ENCODE measurements at regions not wholly inside any gene's neighbourhood (a gene's known extent, or its start where the extent isn't known, plus 50 kb on each side); places are given as distances from the start of the nearest gene placed in this dataset.
"Not testable (repeated sequence)": the region's sequence is repeated elsewhere in the genome, so short reads cannot be mapped to it uniquely, and the experiment has no call there.

GRCh38 chr5:19142713-19143414 is 845.1 kb downstream of the CDH18 start:
- H3K27ac ChIP-seq (ENCODE audit: extremely low read length, insufficient read depth, low read length); intact Hi-C loops (cut with micrococcal nuclease; ENCODE audit: unreplicated experiment); H2AFZ ChIP-seq (ENCODE audit: low read length); DNase-seq (ENCODE audit: low spot score); H3K27me3 ChIP-seq (ENCODE audit: control insufficient read depth in 1 of 2, insufficient read depth in 2 of 2, low read length in 2 of 2); CTCF ChIA-PET (ENCODE audit: low intra/inter-chr PET ratio, low total read pairs); POLR2A ChIA-PET; in situ Hi-C loops (cut with HindIII; ENCODE audit: extremely low pct_ligation_motif_present, low pct_unique_long_range_greater_than_20kb); ATAC-seq; H3K36me3 ChIP-seq (replicated peaks in 1 of 2; ENCODE audit: control insufficient read depth in 1 of 2, insufficient read depth in 2 of 2, low read length in 2 of 2); H3K4me1 ChIP-seq (ENCODE audit: insufficient read depth, low read length); BruUV-seq (replicated peaks); H3K4me2 ChIP-seq (ENCODE audit: low read depth, low read length); H3K79me2 ChIP-seq (ENCODE audit: insufficient read depth, low read length); FAIRE-seq; H4K20me1 ChIP-seq (ENCODE audit: insufficient read depth, low read length); H3K9ac ChIP-seq (ENCODE audit: insufficient read depth, low read depth, low read length); H3K4me3 ChIP-seq (replicated peaks in 1 of 3; ENCODE audit: insufficient read depth in 1 of 3, low read depth in 2 of 3, low read length in 3 of 3): not testable (repeated sequence)
- WGBS (ENCODE audit: low lambda C conversion rate) = 32% methylated on average over 14 of the region's 38 CpGs
- H3K9me3 ChIP-seq (ENCODE audit: low read length) = peaks cover 30% of the 10 kb centered on the region

DNA sequence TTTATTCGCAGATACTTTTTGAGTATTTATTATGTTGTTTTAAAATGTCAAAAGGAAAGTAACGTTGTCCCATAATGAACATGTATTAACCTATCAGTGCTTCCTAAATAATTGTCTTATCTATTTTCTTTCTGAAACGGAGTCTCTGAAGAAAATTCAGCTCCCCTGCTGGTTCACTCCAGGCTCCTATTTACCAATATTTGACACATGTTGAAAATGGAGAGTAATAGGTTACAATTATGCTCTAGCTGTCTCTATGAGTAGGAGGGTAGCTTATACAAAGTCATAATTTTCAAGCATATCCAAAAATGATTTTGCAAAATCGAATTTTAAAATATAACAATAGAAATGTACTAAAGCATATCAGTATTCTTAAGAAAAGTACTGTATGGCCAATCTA is 844.1 kb downstream of the CDH18 start:
- Histone ChIP-seq H3K9ac (ENCODE audit: insufficient read depth, low read depth, low read length) (no peak overlapping the region), H3K36me3 (replicated peaks in 1 of 2; ENCODE audit: control insufficient read depth in 1 of 2, insufficient read depth in 2 of 2, low read length in 2 of 2) (no peaks in the 10 kb centered on the region), H3K27me3 (ENCODE audit: control insufficient read depth in 1 of 2, insufficient read depth in 2 of 2, low read length in 2 of 2) (no peaks in the 10 kb centered on the region), H3K4me2 (ENCODE audit: low read depth, low read length) (no peak overlapping the region), H3K9me3 (ENCODE audit: low read length) (peaks cover 30% of the 10 kb centered on the region), H3K4me1 (ENCODE audit: insufficient read depth, low read length) (no peaks in the 10 kb centered on the region), H2AFZ (ENCODE audit: low read length) (no peak overlapping the region), H3K79me2 (ENCODE audit: insufficient read depth, low read length) (no peaks in the 10 kb centered on the region), H4K20me1 (ENCODE audit: insufficient read depth, low read length) (no peaks in the 10 kb centered on the region), H3K27ac (ENCODE audit: extremely low read length, insufficient read depth, low read length) (no peak overlapping the region), H3K4me3 (replicated peaks in 1 of 3; ENCODE audit: insufficient read depth in 1 of 3, low read depth in 2 of 3, low read length in 3 of 3) (no peak overlapping the region)
- CTCF ChIA-PET (ENCODE audit: low intra/inter-chr PET ratio, low total read pairs) = no interaction called here
- under 1% methylated on average over 4 of the region's 4 CpGs for WGBS (ENCODE audit: low lambda C conversion rate)
- in situ Hi-C loops (cut with HindIII; ENCODE audit: extremely low pct_ligation_motif_present, low pct_unique_long_range_greater_than_20kb) (no loop called here), intact Hi-C loops (cut with micrococcal nuclease; ENCODE audit: unreplicated experiment) (no loop called here)
- POLR2A ChIA-PET = no interaction called here
- no TSS peak for BruUV-seq (replicated peaks)
- DNase-seq (ENCODE audit: low spot score) = no peak
- FAIRE-seq = no peak
- TF ChIP-seq RAD51 (IDR thresholded peaks at IDR 0.05; ENCODE audit: borderline replicate concordance) = no peak
- ATAC-seq = no peak

DNA sequence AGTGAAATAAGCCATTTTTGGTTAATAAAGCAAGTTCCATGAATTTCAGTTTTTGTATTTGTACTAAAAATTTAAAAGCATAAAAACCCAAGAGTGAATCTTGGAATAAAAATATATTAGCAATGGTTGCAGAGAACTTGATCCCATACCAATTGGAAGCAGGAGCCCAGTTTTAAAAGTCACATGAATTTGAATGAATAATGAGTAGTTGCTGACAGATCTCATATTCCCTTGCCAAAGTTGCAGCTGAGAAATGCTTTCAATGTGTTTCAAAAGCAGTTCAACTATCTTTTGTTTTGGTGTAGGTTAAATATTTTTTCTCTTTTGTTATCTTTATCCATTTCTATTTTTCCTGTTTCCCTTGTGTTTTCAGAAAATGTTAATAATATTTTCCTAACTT is 818.6 kb downstream of the CDH18 start:
- FAIRE-seq = no peak
- POLR2A ChIA-PET = no interaction called here
- in situ Hi-C loops (cut with HindIII; ENCODE audit: extremely low pct_ligation_motif_present, low pct_unique_long_range_greater_than_20kb) = no loop called here
- TF ChIP-seq JUNB (CRISPR knock-in tag; IDR thresholded peaks at IDR 0.05; ENCODE audit: borderline replicate concordance) = no peak
- no peak for TF ChIP-seq ZNF10 (CRISPR knock-in tag; IDR thresholded peaks at IDR 0.05; ENCODE audit: borderline replicate concordance, low read depth)
- TF ChIP-seq ISL2 (CRISPR knock-in tag; IDR thresholded peaks at IDR 0.05) = no peak
- no peak for TF ChIP-seq ZFP91 (CRISPR knock-in tag; IDR thresholded peaks at IDR 0.05; ENCODE audit: borderline replicate concordance)
- no peak for TF ChIP-seq ZNF788 (CRISPR knock-in tag; IDR thresholded peaks at IDR 0.05; ENCODE audit: borderline replicate concordance)
- TF ChIP-seq ZFP1 (CRISPR knock-in tag; IDR thresholded peaks at IDR 0.05) = no peak
- TF ChIP-seq POLR2A (IDR thresholded peaks at IDR 0.05; ENCODE audit: insufficient read depth in 1 of 2, low read depth in 2 of 2, low read length in 2 of 2) = no peak
- TF ChIP-seq ZNF44 (CRISPR knock-in tag; IDR thresholded peaks at IDR 0.05) = no peak
- TF ChIP-seq, protein P1, sequence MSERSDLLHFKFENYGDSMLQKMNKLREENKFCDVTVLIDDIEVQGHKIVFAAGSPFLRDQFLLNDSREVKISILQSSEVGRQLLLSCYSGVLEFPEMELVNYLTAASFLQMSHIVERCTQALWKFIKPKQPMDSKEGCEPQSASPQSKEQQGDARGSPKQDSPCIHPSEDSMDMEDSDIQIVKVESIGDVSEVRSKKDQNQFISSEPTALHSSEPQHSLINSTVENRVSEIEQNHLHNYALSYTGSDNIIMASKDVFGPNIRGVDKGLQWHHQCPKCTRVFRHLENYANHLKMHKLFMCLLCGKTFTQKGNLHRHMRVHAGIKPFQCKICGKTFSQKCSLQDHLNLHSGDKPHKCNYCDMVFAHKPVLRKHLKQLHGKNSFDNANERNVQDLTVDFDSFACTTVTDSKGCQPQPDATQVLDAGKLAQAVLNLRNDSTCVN (CRISPR knock-in tag; IDR thresholded peaks at IDR 0.05; ENCODE audit: borderline replicate concordance) = no peak
- no peak for TF ChIP-seq NFKB2 (CRISPR knock-in tag; IDR thresholded peaks at IDR 0.05; ENCODE audit: borderline replicate concordance)

More for the DNA sequence above, 818.6 kb downstream of the CDH18 start:
- Histone ChIP-seq H3K9ac (ENCODE audit: insufficient read depth, low read depth, low read length) (no peak overlapping the region), H2AFZ (ENCODE audit: low read length) (no peak overlapping the region), H3K36me3 (replicated peaks in 1 of 2; ENCODE audit: control insufficient read depth in 1 of 2, insufficient read depth in 2 of 2, low read length in 2 of 2) (no peaks in the 10 kb centered on the region), H3K27ac (ENCODE audit: extremely low read length, insufficient read depth, low read length) (no peak overlapping the region), H3K4me3 (replicated peaks in 1 of 3; ENCODE audit: insufficient read depth in 1 of 3, low read depth in 2 of 3, low read length in 3 of 3) (no peak overlapping the region), H3K9me3 (ENCODE audit: low read length) (peaks cover 16% of the 10 kb centered on the region), H3K79me2 (ENCODE audit: insufficient read depth, low read length) (no peaks in the 10 kb centered on the region), H3K27me3 (ENCODE audit: control insufficient read depth in 1 of 2, insufficient read depth in 2 of 2, low read length in 2 of 2) (no peaks in the 10 kb centered on the region), H3K4me1 (ENCODE audit: insufficient read depth, low read length) (no peaks in the 10 kb centered on the region), H3K4me2 (ENCODE audit: low read depth, low read length) (no peak overlapping the region), H4K20me1 (ENCODE audit: insufficient read depth, low read length) (no peaks in the 10 kb centered on the region)
- no peak for DNase-seq (ENCODE audit: low spot score)
- BruUV-seq (replicated peaks) = no TSS peak
- CTCF ChIA-PET (ENCODE audit: low intra/inter-chr PET ratio, low total read pairs) = no interaction called here
- ATAC-seq = no peak
- intact Hi-C loops (cut with micrococcal nuclease; ENCODE audit: unreplicated experiment) = no loop called here

Measured in HepG2 (cell line).